ENCODE measurements at regions not wholly inside any gene's neighbourhood (a gene's known extent, or its start where the extent isn't known, plus 50 kb on each side); places are given as distances from the start of the nearest gene placed in this dataset.
A peak's percentile ranks its signal among the peaks of the same experiment; 100 is the strongest.

GRCh38 chr16:80375973-80376372, 164.8 kb upstream of the DYNLRB2 start:
- intact Hi-C loops (cut with DNase I): no loop called here
- no peaks in the 10 kb centered on the region for H3K27me3 ChIP-seq
- no peak overlapping the region for H3K4me3 ChIP-seq
- ATAC-seq (peak in 1 of 4 donors; percentile 58), DNase-seq (no peak)
- no peak overlapping the region for H3K27ac ChIP-seq
- H3K4me1 ChIP-seq: no peaks in the 10 kb centered on the region
- H3K9me3 ChIP-seq: no peaks in the 10 kb centered on the region
- TF ChIP-seq, protein P1, sequence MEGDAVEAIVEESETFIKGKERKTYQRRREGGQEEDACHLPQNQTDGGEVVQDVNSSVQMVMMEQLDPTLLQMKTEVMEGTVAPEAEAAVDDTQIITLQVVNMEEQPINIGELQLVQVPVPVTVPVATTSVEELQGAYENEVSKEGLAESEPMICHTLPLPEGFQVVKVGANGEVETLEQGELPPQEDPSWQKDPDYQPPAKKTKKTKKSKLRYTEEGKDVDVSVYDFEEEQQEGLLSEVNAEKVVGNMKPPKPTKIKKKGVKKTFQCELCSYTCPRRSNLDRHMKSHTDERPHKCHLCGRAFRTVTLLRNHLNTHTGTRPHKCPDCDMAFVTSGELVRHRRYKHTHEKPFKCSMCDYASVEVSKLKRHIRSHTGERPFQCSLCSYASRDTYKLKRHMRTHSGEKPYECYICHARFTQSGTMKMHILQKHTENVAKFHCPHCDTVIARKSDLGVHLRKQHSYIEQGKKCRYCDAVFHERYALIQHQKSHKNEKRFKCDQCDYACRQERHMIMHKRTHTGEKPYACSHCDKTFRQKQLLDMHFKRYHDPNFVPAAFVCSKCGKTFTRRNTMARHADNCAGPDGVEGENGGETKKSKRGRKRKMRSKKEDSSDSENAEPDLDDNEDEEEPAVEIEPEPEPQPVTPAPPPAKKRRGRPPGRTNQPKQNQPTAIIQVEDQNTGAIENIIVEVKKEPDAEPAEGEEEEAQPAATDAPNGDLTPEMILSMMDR (IDR thresholded peaks at IDR 0.05): no peak
- TF ChIP-seq POLR2A (IDR thresholded peaks at IDR 0.05): no peak
- H3K36me3 ChIP-seq: no peaks in the 10 kb centered on the region

- H3K27ac ChIP-seq: no peak overlapping the region
- no peaks in the 10 kb centered on the region for H3K36me3 ChIP-seq
- TF ChIP-seq POLR2A (IDR thresholded peaks at IDR 0.05): no peak
- TF ChIP-seq, protein P1 (IDR thresholded peaks at IDR 0.05): no peak
- H3K27me3 ChIP-seq: no peaks in the 10 kb centered on the region
- ATAC-seq (no peak), DNase-seq (no peak)
- H3K9me3 ChIP-seq: no peaks in the 10 kb centered on the region
- no peaks in the 10 kb centered on the region for H3K4me1 ChIP-seq
- 87% methylated on average over 1 of the region's 1 CpG for WGBS (ENCODE audit: insufficient coverage, low coverage, low lambda C conversion rate, missing lambda C conversion rate)
- intact Hi-C loops (cut with DNase I): no loop called here
- no peak overlapping the region for H3K4me3 ChIP-seq
Measured at GRCh38 chr16:80375513-80375912, 165.3 kb upstream of the DYNLRB2 start.

DNA sequence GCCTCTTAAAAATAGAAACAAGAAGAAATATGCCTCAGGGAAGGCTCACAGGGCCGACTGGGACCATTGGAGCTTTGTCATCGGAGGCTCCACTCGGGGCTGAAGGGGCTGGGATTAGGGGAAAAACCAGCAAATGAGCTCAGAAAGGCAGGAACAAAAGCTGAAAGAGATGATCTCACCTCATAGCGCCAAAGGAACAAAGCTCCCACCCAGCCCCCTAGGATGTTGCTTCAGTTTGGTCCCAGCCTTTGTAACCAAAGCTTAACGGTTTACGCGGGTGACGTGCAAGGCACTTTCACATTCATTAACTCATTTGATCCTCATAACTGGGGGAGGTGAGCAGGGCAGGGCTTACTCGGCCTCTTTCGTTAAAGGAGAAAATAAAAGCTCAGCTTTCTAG, 168.5 kb upstream of the DYNLRB2 start:
- DNase-seq (no peak), ATAC-seq (no peak)
- Histone ChIP-seq H3K9me3 (no peaks in the 10 kb centered on the region), H3K4me1 (no peaks in the 10 kb centered on the region), H3K27ac (no peak overlapping the region), H3K27me3 (no peaks in the 10 kb centered on the region), H3K36me3 (no peaks in the 10 kb centered on the region), H3K4me3 (no peak overlapping the region)
- TF ChIP-seq, protein P1 (IDR thresholded peaks at IDR 0.05): no peak
- TF ChIP-seq POLR2A (IDR thresholded peaks at IDR 0.05): no peak
- WGBS (ENCODE audit: insufficient coverage, low coverage, low lambda C conversion rate, missing lambda C conversion rate): 85% methylated on average over 7 of the region's 10 CpGs
- intact Hi-C loops (cut with DNase I): no loop called here

GRCh38 chr16:80369138-80369958, 171.4 kb upstream of the DYNLRB2 start:
- no peaks in the 10 kb centered on the region for H3K27me3 ChIP-seq
- 80% methylated on average over 4 of the region's 7 CpGs for WGBS (ENCODE audit: insufficient coverage, low coverage, low lambda C conversion rate, missing lambda C conversion rate)
- no peaks in the 10 kb centered on the region for H3K9me3 ChIP-seq
- H3K4me1 ChIP-seq: no peaks in the 10 kb centered on the region
- H3K36me3 ChIP-seq: no peaks in the 10 kb centered on the region
- DNase-seq: no peak
- ATAC-seq: peak; percentile 22 to 47 (median 32)
- intact Hi-C loops (cut with DNase I): no loop called here
- no peak overlapping the region for H3K4me3 ChIP-seq
- TF ChIP-seq, protein P1 (IDR thresholded peaks at IDR 0.05): peak in 2 of 4 donors; percentile 12 to 14
- TF ChIP-seq POLR2A (IDR thresholded peaks at IDR 0.05): no peak
- no peak overlapping the region for H3K27ac ChIP-seq

Data from right lobe of liver (tissue), 6 donors.